ENCODE measurements at regions not wholly inside any gene's neighbourhood (a gene's known extent, or its start where the extent isn't known, plus 50 kb on each side); places are given as distances from the start of the nearest gene placed in this dataset.

DNA sequence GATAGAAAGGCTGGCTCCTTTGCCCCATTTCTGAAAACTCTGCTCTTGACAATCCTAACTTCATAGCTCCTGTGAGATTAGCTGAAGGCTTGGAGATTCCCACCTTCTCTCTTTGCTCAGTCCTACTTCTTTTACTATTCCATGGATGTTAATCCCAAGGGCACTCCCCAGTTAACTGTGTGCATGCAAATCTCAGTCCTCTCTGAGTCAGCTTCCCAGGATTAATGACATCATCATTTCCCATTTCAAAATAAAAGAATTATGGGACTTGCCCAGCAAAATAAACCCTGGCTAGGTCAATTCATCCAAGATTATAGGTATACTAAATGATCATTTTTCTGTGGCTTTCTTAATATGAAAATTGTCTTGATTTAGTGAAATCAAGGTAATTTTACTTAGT lies 328.6 kb upstream of the NR3C2 start:
- Histone ChIP-seq H3K36me3 (ENCODE audit: control insufficient read depth in 2 of 2, insufficient read depth in 1 of 2, low read length in 2 of 2) (no peaks in the 10 kb centered on the region), H3K27ac (ENCODE audit: extremely low read depth, low read depth, low read length) (no peak overlapping the region), H3K9me3 (ENCODE audit: control insufficient read depth, insufficient read depth, low read depth, low read length) (no peaks in the 10 kb centered on the region), H3K4me1 (ENCODE audit: control insufficient read depth, insufficient read depth, low read length) (no peaks in the 10 kb centered on the region), H3K4me3 (ENCODE audit: low read depth, low read length) (no peak overlapping the region)
- ChIA-PET POLR2A (no interaction called here), CTCF (no interaction called here)
- TF ChIP-seq KLF10 (tag by site-specific recombination; IDR thresholded peaks at IDR 0.05) (no peak), ATF2 (tag by site-specific recombination; IDR thresholded peaks at IDR 0.05; ENCODE audit: low read depth) (peak; percentile 46; the same call in 1 of the 2 replicates), ZSCAN30 (tag by site-specific recombination; IDR thresholded peaks at IDR 0.05) (no peak), MYNN (tag by site-specific recombination; IDR thresholded peaks at IDR 0.05; ENCODE audit: borderline replicate concordance) (peak; percentile 81)

DNA sequence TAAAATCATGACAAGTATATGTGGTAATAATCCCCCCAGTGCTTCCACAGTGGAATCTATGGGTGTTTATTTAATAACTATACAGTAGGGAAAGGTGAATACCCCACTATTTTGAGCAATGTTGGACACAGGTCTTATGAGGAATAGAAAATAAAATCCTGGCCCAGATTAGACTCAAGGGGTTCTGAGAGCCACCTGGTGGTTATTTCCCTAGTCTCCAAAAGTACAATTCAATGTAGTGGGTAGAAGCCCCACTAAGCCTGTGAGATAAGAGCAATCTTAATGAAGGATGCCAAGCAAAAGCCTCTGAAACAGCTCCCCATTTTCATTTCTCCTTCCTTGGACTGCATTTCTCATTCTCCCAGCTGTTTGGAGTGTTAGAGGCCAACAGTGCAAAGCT lies 328.2 kb upstream of the NR3C2 start:
- Histone ChIP-seq H3K9me3 (ENCODE audit: control insufficient read depth, insufficient read depth, low read depth, low read length) (no peaks in the 10 kb centered on the region), H3K4me1 (ENCODE audit: control insufficient read depth, insufficient read depth, low read length) (no peaks in the 10 kb centered on the region), H3K4me3 (ENCODE audit: low read depth, low read length) (no peak overlapping the region), H3K36me3 (ENCODE audit: control insufficient read depth in 2 of 2, insufficient read depth in 1 of 2, low read length in 2 of 2) (no peaks in the 10 kb centered on the region), H3K27ac (ENCODE audit: extremely low read depth, low read depth, low read length) (no peak overlapping the region)
- TF ChIP-seq ZNF350 (tag by site-specific recombination; IDR thresholded peaks at IDR 0.05) (no peak), HOXD13 (CRISPR knock-in tag; IDR thresholded peaks at IDR 0.05; ENCODE audit: borderline replicate concordance) (no peak), ZNF341 (tag by site-specific recombination; IDR thresholded peaks at IDR 0.05; ENCODE audit: low read depth) (no peak), ZNF140 (tag by site-specific recombination; IDR thresholded peaks at IDR 0.05) (no peak), PBX3 (CRISPR knock-in tag; IDR thresholded peaks at IDR 0.05) (no peak), KLF10 (tag by site-specific recombination; IDR thresholded peaks at IDR 0.05) (no peak), ZNF146 (tag by site-specific recombination; IDR thresholded peaks at IDR 0.05) (no peak), ZNF404 (tag by site-specific recombination; IDR thresholded peaks at IDR 0.05) (no peak), ZNF561 (tag by site-specific recombination; IDR thresholded peaks at IDR 0.05; ENCODE audit: borderline replicate concordance) (no peak)
- TF ChIP-seq, protein P1, sequence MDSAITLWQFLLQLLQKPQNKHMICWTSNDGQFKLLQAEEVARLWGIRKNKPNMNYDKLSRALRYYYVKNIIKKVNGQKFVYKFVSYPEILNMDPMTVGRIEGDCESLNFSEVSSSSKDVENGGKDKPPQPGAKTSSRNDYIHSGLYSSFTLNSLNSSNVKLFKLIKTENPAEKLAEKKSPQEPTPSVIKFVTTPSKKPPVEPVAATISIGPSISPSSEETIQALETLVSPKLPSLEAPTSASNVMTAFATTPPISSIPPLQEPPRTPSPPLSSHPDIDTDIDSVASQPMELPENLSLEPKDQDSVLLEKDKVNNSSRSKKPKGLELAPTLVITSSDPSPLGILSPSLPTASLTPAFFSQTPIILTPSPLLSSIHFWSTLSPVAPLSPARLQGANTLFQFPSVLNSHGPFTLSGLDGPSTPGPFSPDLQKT (IDR thresholded peaks at IDR 0.05; ENCODE audit: borderline replicate concordance, low read depth, low read length): no peak
- POLR2A ChIA-PET: no interaction called here
- CTCF ChIA-PET: no interaction called here

DNA sequence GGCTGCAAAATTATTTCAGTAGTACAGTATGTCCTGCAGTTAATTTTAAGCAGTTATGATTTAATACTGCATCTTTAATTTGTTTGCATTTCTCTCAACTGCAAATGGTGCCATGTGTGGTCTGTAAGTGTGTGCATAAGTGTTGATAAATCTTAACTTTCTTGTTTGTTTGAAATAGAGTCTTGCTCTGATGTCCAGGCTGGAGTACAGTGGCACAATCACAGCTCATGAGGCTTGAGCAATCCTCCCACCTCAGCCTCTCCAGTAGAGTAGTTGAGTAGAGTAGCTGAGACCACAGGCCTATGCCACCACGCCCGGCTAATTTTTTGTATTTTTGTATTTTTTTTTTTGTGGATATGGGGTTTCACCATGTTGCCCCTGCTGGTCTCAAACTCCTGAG lies 322.5 kb upstream of the NR3C2 start:
- CTCF ChIA-PET: interaction anchor here (0.6 kb wide), 2 partner anchors 26 to 1134 kb away, joined by 3 to 6 read pairs; no protein-coding TSS in a partner anchor

More for the DNA sequence above, 322.5 kb upstream of the NR3C2 start:
- Histone ChIP-seq H3K9me3 (ENCODE audit: control insufficient read depth, insufficient read depth, low read depth, low read length) (no peaks in the 10 kb centered on the region; the same call in 1 of the 2 replicates), H3K36me3 (ENCODE audit: control insufficient read depth in 2 of 2, insufficient read depth in 1 of 2, low read length in 2 of 2) (no peaks in the 10 kb centered on the region), H3K4me3 (ENCODE audit: low read depth, low read length) (no peak overlapping the region), H3K27ac (ENCODE audit: extremely low read depth, low read depth, low read length) (no peak overlapping the region), H3K4me1 (ENCODE audit: control insufficient read depth, insufficient read depth, low read length) (no peaks in the 10 kb centered on the region)
- POLR2A ChIA-PET: no interaction called here
- TF ChIP-seq ZNF660 (tag by site-specific recombination; IDR thresholded peaks at IDR 0.05): no peak
- no peak for TF ChIP-seq ZNF449 (tag by site-specific recombination; IDR thresholded peaks at IDR 0.05)
- TF ChIP-seq ZNF747 (tag by site-specific recombination; IDR thresholded peaks at IDR 0.05): no peak
- TF ChIP-seq ZNF558 (tag by site-specific recombination; IDR thresholded peaks at IDR 0.05): no peak
- TF ChIP-seq, protein P2, sequence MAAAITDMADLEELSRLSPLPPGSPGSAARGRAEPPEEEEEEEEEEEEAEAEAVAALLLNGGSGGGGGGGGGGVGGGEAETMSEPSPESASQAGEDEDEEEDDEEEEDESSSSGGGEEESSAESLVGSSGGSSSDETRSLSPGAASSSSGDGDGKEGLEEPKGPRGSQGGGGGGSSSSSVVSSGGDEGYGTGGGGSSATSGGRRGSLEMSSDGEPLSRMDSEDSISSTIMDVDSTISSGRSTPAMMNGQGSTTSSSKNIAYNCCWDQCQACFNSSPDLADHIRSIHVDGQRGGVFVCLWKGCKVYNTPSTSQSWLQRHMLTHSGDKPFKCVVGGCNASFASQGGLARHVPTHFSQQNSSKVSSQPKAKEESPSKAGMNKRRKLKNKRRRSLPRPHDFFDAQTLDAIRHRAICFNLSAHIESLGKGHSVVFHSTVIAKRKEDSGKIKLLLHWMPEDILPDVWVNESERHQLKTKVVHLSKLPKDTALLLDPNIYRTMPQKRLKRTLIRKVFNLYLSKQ (tag by site-specific recombination; IDR thresholded peaks at IDR 0.05; ENCODE audit: borderline replicate concordance): no peak
- TF ChIP-seq ZNF776 (tag by site-specific recombination; IDR thresholded peaks at IDR 0.05; ENCODE audit: borderline replicate concordance): no peak
- no peak for TF ChIP-seq BCL11B (tag by site-specific recombination; IDR thresholded peaks at IDR 0.05; ENCODE audit: low read depth)
- no peak for TF ChIP-seq ZNF155 (tag by site-specific recombination; IDR thresholded peaks at IDR 0.05)
- no peak for TF ChIP-seq KLF17 (tag by site-specific recombination; IDR thresholded peaks at IDR 0.05)
- no peak for TF ChIP-seq ZBTB8A (tag by site-specific recombination; IDR thresholded peaks at IDR 0.05)
- TF ChIP-seq RBAK (tag by site-specific recombination; IDR thresholded peaks at IDR 0.05): no peak
- no peak for TF ChIP-seq ZNF140 (tag by site-specific recombination; IDR thresholded peaks at IDR 0.05)
